Activated CD8-positive, alpha-beta memory T cell treated with anti-CD3 and anti-CD28 coated beads, Interleukin-2, amount 50 U/mL, for 24 hours (primary cell): ENCODE measurements at regions not wholly inside any gene's neighbourhood (a gene's known extent, or its start where the extent isn't known, plus 50 kb on each side); places are given as distances from the start of the nearest gene placed in this dataset.
"Not testable (repeated sequence)": the region's sequence is repeated elsewhere in the genome, so short reads cannot be mapped to it uniquely, and the experiment has no call there.

Experiments
- DNase-seq: peaks from one replicate; pipeline ENCODE4 v3.0.0-alpha.2; 2020; ENCODE audit errors: extremely low read depth

GRCh38 chr12:114501474-114501807 is 95.5 kb upstream of the TBX5 start:
- DNase-seq = no peak

- no peak for DNase-seq
These were observed 95.0 kb upstream of the TBX5 start for GRCh38 chr12:114500775-114501473.

GRCh38 chr12:114500131-114500530 is 94.2 kb upstream of the TBX5 start:
- no peak for DNase-seq

GRCh38 chr12:114499338-114499737 is 93.4 kb upstream of the TBX5 start:
- no peak for DNase-seq

- DNase-seq = no peak
These were observed 86.0 kb upstream of the TBX5 start for GRCh38 chr12:114491916-114492315.

DNA sequence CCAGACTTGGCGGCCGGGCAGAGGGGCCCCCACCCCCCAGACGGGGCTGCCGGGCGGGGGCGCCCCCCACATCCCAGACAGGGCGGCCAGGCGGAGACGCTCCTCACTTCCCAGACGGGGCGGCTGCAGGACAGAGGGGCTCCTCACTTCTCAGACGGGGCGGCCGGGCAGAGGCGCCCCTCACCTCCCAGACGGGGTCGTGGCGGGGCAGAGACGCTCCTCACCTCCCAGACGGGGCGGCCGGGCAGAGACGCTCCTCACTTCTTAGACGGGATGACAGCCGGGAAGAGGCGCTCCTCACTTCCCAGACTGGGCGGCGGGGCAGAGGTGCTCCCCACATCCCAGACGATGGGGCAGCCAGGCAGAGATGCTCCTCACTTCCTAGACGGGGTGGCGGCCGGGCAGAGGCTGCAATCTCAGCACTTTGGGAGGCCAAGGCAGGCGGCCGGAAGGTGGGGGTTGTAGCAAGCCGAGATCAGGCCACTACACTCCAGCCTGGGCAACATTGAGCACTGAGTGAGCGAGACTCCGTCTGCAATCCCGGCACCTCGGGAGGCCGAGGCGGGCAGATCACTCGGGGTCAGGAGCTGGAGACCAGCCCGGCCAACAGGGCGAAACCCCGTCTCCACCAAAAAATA is 79.0 kb upstream of the TBX5 start:
- not testable (repeated sequence) for DNase-seq

DNA sequence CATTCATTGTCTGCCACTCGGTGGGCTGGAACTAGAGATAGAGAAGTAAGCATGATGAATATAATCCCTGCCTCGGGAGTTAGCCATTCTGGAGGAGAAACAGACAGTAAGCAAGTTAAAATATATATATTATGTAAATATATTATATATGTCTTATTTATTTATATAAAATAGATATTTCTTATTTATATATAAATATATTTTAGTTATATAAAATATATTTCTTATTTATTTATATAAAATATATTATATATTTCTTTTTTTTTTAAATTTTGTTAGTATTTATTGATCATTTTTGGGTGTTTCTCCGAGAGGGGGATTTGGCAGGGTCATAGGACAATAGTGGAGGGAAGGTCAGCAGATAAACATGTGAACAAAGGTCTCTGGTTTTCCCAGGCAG is 78.1 kb upstream of the TBX5 start:
- DNase-seq = no peak

GRCh38 chr12:114481200-114481535 is 75.2 kb upstream of the TBX5 start:
- no peak for DNase-seq

DNA sequence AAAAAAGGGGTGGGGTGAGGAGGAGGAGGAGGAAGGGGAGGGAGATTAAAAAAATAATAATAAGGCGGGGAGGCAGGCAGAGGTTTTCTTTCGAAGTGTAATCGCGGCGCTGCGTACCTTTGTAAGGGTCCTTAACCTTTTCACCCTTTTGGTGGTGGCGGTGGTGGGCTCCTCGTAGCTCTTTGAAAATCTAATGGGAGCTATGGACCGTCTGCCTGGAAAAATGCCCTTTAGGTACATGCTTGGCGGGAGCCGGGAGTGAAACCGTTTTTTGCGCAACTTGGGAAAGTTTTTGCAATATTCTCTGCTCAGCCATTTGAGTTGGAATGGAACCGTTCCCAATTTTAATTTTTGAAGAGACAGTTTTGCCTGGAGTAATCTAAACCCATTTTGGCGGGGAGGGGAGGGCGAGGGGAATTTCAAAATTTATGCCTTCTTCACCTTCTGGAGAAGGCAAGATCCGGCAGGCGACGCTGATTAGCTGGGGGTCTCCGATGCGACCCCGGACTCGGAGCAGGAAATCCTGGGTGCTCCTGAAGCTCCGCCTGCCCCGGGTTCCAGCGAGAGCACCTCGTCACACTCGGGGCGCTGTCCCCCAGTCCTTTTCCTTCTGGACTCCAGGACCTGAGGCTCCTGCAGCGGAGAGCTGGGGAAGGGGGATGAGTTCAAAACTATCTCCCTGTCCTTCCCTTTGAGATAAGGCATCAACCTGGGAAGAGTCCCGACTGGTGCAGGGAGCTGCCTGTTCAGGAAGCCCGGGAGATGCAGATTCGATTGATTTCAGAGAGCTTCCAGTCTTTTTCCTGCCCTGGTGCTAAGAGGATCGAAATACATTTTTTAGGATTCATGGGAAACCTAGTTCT is 74.6 kb upstream of the TBX5 start:
- DNase-seq = no peak

DNA sequence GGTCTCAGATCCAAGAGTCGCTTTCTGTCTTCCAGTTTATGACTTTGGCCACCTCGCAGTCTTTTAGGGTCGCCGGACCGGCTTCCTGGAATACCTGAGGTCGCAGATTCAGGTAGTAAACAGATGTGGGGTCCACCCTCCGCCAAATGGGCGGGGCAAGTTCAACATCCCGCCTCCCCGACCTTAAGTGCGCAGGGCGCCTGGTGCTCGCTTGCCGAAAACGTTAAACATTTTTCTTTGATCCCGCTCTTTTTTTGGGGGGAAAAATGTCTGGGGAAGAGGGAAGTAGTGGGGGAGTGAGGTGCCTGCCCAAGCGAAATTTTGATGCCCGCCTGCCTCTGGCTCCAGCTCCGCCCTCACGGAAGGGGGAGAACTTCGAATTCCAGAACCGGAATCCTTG is 73.9 kb upstream of the TBX5 start:
- DNase-seq = no peak

- no peak for DNase-seq
These were observed 72.9 kb upstream of the TBX5 start for GRCh38 chr12:114478865-114479264.

DNA sequence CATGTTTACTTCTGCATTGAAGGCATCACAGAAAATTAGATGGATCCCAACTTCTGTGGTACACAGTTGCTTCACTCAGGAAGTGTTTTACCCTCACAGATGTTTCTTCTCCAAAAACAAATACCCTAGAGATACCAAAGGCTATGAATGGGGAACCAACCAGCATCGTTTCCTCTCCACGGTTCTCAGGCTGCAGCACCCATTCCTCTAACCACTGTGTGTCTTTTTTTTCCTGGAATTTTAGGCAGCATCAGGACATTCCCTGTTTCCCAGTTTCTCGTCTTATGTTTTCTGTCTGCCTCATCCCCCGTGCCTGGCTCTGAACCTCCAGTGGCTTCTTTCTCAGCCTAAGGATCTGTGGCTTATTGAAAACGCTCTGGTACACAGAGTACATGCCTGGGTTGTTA is 72.0 kb upstream of the TBX5 start:
- DNase-seq = no peak

- no peak for DNase-seq
These were observed 70.2 kb upstream of the TBX5 start for GRCh38 chr12:114476159-114476558.

DNA sequence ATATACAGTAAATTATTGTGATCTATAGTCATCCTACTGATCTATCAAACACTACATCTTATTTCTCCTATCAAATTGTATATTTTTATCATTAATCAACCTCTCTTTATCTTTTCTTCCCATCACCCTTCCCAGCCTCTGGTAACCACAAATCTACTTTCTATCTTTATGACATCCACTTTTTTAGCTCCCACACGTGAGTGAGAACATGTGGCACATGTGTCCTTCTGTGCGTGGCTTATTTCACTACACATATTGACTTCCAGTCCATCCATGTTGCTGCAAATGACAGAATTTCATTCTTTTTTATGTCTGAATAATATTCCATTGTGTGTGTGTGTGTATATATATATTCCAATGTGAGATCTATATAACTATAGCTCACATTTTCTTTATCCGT is 67.8 kb upstream of the TBX5 start:
- DNase-seq = no peak

GRCh38 chr12:114473018-114473417 is 67.1 kb upstream of the TBX5 start:
- DNase-seq = no peak

- DNase-seq = no peak
These were observed 51.7 kb upstream of the TBX5 start for GRCh38 chr12:114457620-114458019.
